ENCODE measurements at regions not wholly inside any gene's neighbourhood (a gene's known extent, or its start where the extent isn't known, plus 50 kb on each side); places are given as distances from the start of the nearest gene placed in this dataset.

GRCh38 chr16:51418258-51418657 is 267.2 kb upstream of the SALL1 start:
- ATAC-seq (no peak), DNase-seq (no peak)
- H3K4me1 Mint-ChIP-seq = no peaks in the 10 kb centered on the region
- peaks cover 0 to 7% of the 10 kb centered on the region in 2 donors for H3K9me3 Mint-ChIP-seq
- H3K27me3 Mint-ChIP-seq = no peaks in the 10 kb centered on the region
- H3K4me3 Mint-ChIP-seq = no peak overlapping the region
- H3K27ac Mint-ChIP-seq = no peak overlapping the region

- DNase-seq = no peak
- no peaks in the 10 kb centered on the region for H3K4me1 Mint-ChIP-seq
- H3K4me3 Mint-ChIP-seq = no peak overlapping the region
- no peak overlapping the region for H3K27ac Mint-ChIP-seq
- no peaks in the 10 kb centered on the region for H3K27me3 Mint-ChIP-seq
- no peak for ATAC-seq
- peaks cover 0 to 15% of the 10 kb centered on the region in 2 donors for H3K9me3 Mint-ChIP-seq
Measured at GRCh38 chr16:51416926-51417325, 265.9 kb upstream of the SALL1 start.

GRCh38 chr16:51410125-51410524 is 259.1 kb upstream of the SALL1 start:
- H3K4me1 Mint-ChIP-seq = no peaks in the 10 kb centered on the region
- no peak overlapping the region for H3K4me3 Mint-ChIP-seq
- H3K9me3 Mint-ChIP-seq = peaks cover 0 to 10% of the 10 kb centered on the region in 2 donors
- no peak overlapping the region for H3K27ac Mint-ChIP-seq
- no peak for DNase-seq
- H3K27me3 Mint-ChIP-seq = no peaks in the 10 kb centered on the region
- ATAC-seq = no peak

- H3K27me3 Mint-ChIP-seq = no peaks in the 10 kb centered on the region
- H3K4me3 Mint-ChIP-seq = no peak overlapping the region
- H3K9me3 Mint-ChIP-seq = peaks cover 0 to 15% of the 10 kb centered on the region in 2 donors
- H3K27ac Mint-ChIP-seq = no peak overlapping the region
- H3K4me1 Mint-ChIP-seq = no peaks in the 10 kb centered on the region
- DNase-seq = no peak
- no peak for ATAC-seq
Measured at GRCh38 chr16:51409001-51409675, 258.1 kb upstream of the SALL1 start.

GRCh38 chr16:51408357-51408756 is 257.3 kb upstream of the SALL1 start:
- no peak for ATAC-seq
- Mint-ChIP-seq H3K4me3 (no peak overlapping the region), H3K27ac (no peak overlapping the region), H3K4me1 (no peaks in the 10 kb centered on the region), H3K9me3 (peaks cover 4 to 15% of the 10 kb centered on the region in 2 donors), H3K27me3 (no peaks in the 10 kb centered on the region)
- no peak for DNase-seq

GRCh38 chr16:51407921-51408320 is 256.9 kb upstream of the SALL1 start:
- no peak overlapping the region for H3K4me3 Mint-ChIP-seq
- ATAC-seq (no peak), DNase-seq (no peak)
- no peaks in the 10 kb centered on the region for H3K27me3 Mint-ChIP-seq
- no peak overlapping the region for H3K27ac Mint-ChIP-seq
- H3K4me1 Mint-ChIP-seq = no peaks in the 10 kb centered on the region
- H3K9me3 Mint-ChIP-seq = peaks cover 6 to 14% of the 10 kb centered on the region in 2 donors

GRCh38 chr16:51407199-51407598 is 256.1 kb upstream of the SALL1 start:
- Mint-ChIP-seq H3K9me3 (peaks cover 6 to 8% of the 10 kb centered on the region in 2 donors), H3K27ac (no peak overlapping the region), H3K4me3 (no peak overlapping the region), H3K4me1 (no peaks in the 10 kb centered on the region), H3K27me3 (no peaks in the 10 kb centered on the region)
- no peak for ATAC-seq
- no peak for DNase-seq

- Mint-ChIP-seq H3K27me3 (no peaks in the 10 kb centered on the region), H3K4me1 (no peaks in the 10 kb centered on the region), H3K4me3 (no peak overlapping the region), H3K9me3 (peaks cover 15 to 16% of the 10 kb centered on the region in 2 donors), H3K27ac (no peak overlapping the region)
- DNase-seq = no peak
- ATAC-seq = no peak
Measured at GRCh38 chr16:51405361-51405760, 254.3 kb upstream of the SALL1 start.

GRCh38 chr16:51404386-51404785 is 253.3 kb upstream of the SALL1 start:
- Mint-ChIP-seq H3K27me3 (no peaks in the 10 kb centered on the region), H3K9me3 (peaks cover 15 to 16% of the 10 kb centered on the region in 2 donors), H3K4me3 (no peak overlapping the region), H3K4me1 (no peaks in the 10 kb centered on the region), H3K27ac (no peak overlapping the region)
- no peak for ATAC-seq
- DNase-seq = no peak

- Mint-ChIP-seq H3K4me1 (no peaks in the 10 kb centered on the region), H3K9me3 (peaks cover 15 to 16% of the 10 kb centered on the region in 2 donors), H3K27ac (no peak overlapping the region), H3K4me3 (no peak overlapping the region), H3K27me3 (no peaks in the 10 kb centered on the region)
- ATAC-seq (no peak), DNase-seq (no peak)
Measured at GRCh38 chr16:51402785-51403184, 251.7 kb upstream of the SALL1 start.

- DNase-seq (no peak), ATAC-seq (no peak)
- no peaks in the 10 kb centered on the region for H3K4me1 Mint-ChIP-seq
- no peak overlapping the region for H3K27ac Mint-ChIP-seq
- peaks cover 15 to 16% of the 10 kb centered on the region in 2 donors for H3K9me3 Mint-ChIP-seq
- no peak overlapping the region for H3K4me3 Mint-ChIP-seq
- H3K27me3 Mint-ChIP-seq = no peaks in the 10 kb centered on the region
Measured at GRCh38 chr16:51402298-51402697, 251.2 kb upstream of the SALL1 start.

- Mint-ChIP-seq H3K27ac (no peak overlapping the region), H3K4me3 (no peak overlapping the region), H3K27me3 (no peaks in the 10 kb centered on the region), H3K4me1 (no peaks in the 10 kb centered on the region), H3K9me3 (peaks cover 15 to 16% of the 10 kb centered on the region in 2 donors)
- no peak for DNase-seq
- no peak for ATAC-seq
Measured at GRCh38 chr16:51401673-51402072, 250.6 kb upstream of the SALL1 start.

GRCh38 chr16:51399908-51400670 is 249.0 kb upstream of the SALL1 start:
- H3K27me3 Mint-ChIP-seq = no peaks in the 10 kb centered on the region
- peaks cover 13 to 15% of the 10 kb centered on the region in 2 donors for H3K9me3 Mint-ChIP-seq
- ATAC-seq (no peak), DNase-seq (no peak)
- H3K27ac Mint-ChIP-seq = no peak overlapping the region
- H3K4me3 Mint-ChIP-seq = no peak overlapping the region
- H3K4me1 Mint-ChIP-seq = no peaks in the 10 kb centered on the region

GRCh38 chr16:51394421-51394820 is 243.4 kb upstream of the SALL1 start:
- Mint-ChIP-seq H3K4me3 (no peak overlapping the region), H3K4me1 (no peaks in the 10 kb centered on the region), H3K27ac (no peak overlapping the region), H3K9me3 (peaks cover 0 to 4% of the 10 kb centered on the region in 2 donors), H3K27me3 (peaks cover 7% of the 10 kb centered on the region)
- DNase-seq = no peak
- no peak for ATAC-seq

- H3K4me1 Mint-ChIP-seq = no peaks in the 10 kb centered on the region
- no peak overlapping the region for H3K27ac Mint-ChIP-seq
- H3K4me3 Mint-ChIP-seq = no peak overlapping the region
- DNase-seq (no peak), ATAC-seq (no peak)
- peaks cover 0 to 4% of the 10 kb centered on the region in 2 donors for H3K9me3 Mint-ChIP-seq
- peaks cover 7% of the 10 kb centered on the region for H3K27me3 Mint-ChIP-seq
Measured at GRCh38 chr16:51393381-51394005, 242.4 kb upstream of the SALL1 start.

Data from stimulated activated naive CD8-positive, alpha-beta T cell treated with anti-CD3 and anti-CD28 coated beads, Interleukin-15, amount 100 ng/mL, for 72 hours (primary cell).